Mucosa of rectum (tissue), 2 donors: ENCODE measurements at regions not wholly inside any gene's neighbourhood (a gene's known extent, or its start where the extent isn't known, plus 50 kb on each side); places are given as distances from the start of the nearest gene placed in this dataset.

Source experiments
- H3K27ac ChIP-seq, 2 donors: one replicate each; pipeline ENCODE4 v1.7.0; 2013; ENCODE audit warnings: inconsistent platforms in 2 of 2, low read depth in 2 of 2, low read length in 2 of 2
- H3K27me3 ChIP-seq, 2 donors: one replicate each; pipeline ENCODE4 v1.7.0; 2013; ENCODE audit warnings: low read length in 2 of 2; ENCODE audit not compliant: control insufficient read depth in 2 of 2, insufficient read depth in 2 of 2
- H3K36me3 ChIP-seq, 2 donors: one replicate each; pipeline ENCODE4 v1.7.0; 2013; ENCODE audit warnings: low read length in 2 of 2; ENCODE audit not compliant: control insufficient read depth in 2 of 2, insufficient read depth in 2 of 2
- H3K4me1 ChIP-seq, 2 donors: one replicate each; pipeline ENCODE4 v1.7.0; 2013; ENCODE audit warnings: low read length in 2 of 2, mild to moderate bottlenecking in 1 of 2; ENCODE audit not compliant: control insufficient read depth in 2 of 2, insufficient read depth in 2 of 2
- H3K4me3 ChIP-seq, 2 donors: one replicate each; pipeline ENCODE4 v1.7.0; 2013; ENCODE audit warnings: low read length in 2 of 2
- H3K9ac ChIP-seq, 2 donors: one replicate each; pipeline ENCODE4 v1.7.0; 2013; ENCODE audit warnings: low read length in 2 of 2, low read depth in 1 of 2, mild to moderate bottlenecking in 1 of 2
- H3K9me3 ChIP-seq, 2 donors: one replicate each; pipeline ENCODE4 v1.7.0; 2013; ENCODE audit warnings: low read length in 2 of 2; ENCODE audit not compliant: control insufficient read depth in 2 of 2
- donor health status: healthy.
- donor health status: Normal muscosa, but diverticular disease.

- H3K27ac ChIP-seq, result no peak overlapping the region
- no peaks in the 10 kb centered on the region for H3K9me3 ChIP-seq
- H3K4me1 ChIP-seq, result peaks cover 4 to 8% of the 10 kb centered on the region in 2 donors
- no peaks in the 10 kb centered on the region for H3K27me3 ChIP-seq
- H3K36me3 ChIP-seq, result no peaks in the 10 kb centered on the region
- H3K9ac ChIP-seq, result no peak overlapping the region
- H3K4me3 ChIP-seq, result no peak overlapping the region
Observed at GRCh38 chr2:129717560-129718130, 261.8 kb upstream of the RAB6C start.

- H3K4me3 ChIP-seq, result no peak overlapping the region
- H3K27ac ChIP-seq, result no peak overlapping the region
- no peaks in the 10 kb centered on the region for H3K27me3 ChIP-seq
- H3K9me3 ChIP-seq, result no peaks in the 10 kb centered on the region
- peaks cover 7 to 8% of the 10 kb centered on the region in 2 donors for H3K4me1 ChIP-seq
- no peak overlapping the region for H3K9ac ChIP-seq
- H3K36me3 ChIP-seq, result no peaks in the 10 kb centered on the region
Observed at GRCh38 chr2:129719335-129719734, 260.1 kb upstream of the RAB6C start.

GRCh38 chr2:129720360-129720759, 259.1 kb upstream of the RAB6C start:
- Histone ChIP-seq H3K27me3 (no peaks in the 10 kb centered on the region), H3K36me3 (no peaks in the 10 kb centered on the region), H3K27ac (no peak overlapping the region), H3K4me3 (no peak overlapping the region), H3K9me3 (no peaks in the 10 kb centered on the region), H3K9ac (no peak overlapping the region), H3K4me1 (peaks cover 7 to 8% of the 10 kb centered on the region in 2 donors)

GRCh38 chr2:129720761-129721160, 258.7 kb upstream of the RAB6C start:
- Histone ChIP-seq H3K27ac (no peak overlapping the region), H3K4me3 (no peak overlapping the region), H3K4me1 (peaks cover 7 to 8% of the 10 kb centered on the region in 2 donors), H3K9ac (no peak overlapping the region), H3K27me3 (no peaks in the 10 kb centered on the region), H3K9me3 (no peaks in the 10 kb centered on the region), H3K36me3 (no peaks in the 10 kb centered on the region)

GRCh38 chr2:129721236-129721635, 258.2 kb upstream of the RAB6C start:
- Histone ChIP-seq H3K36me3 (no peaks in the 10 kb centered on the region), H3K4me3 (no peak overlapping the region), H3K9ac (no peak overlapping the region), H3K27ac (no peak overlapping the region), H3K27me3 (no peaks in the 10 kb centered on the region), H3K9me3 (no peaks in the 10 kb centered on the region), H3K4me1 (peaks cover 7 to 8% of the 10 kb centered on the region in 2 donors)

- Histone ChIP-seq H3K9ac (no peak overlapping the region), H3K27me3 (no peaks in the 10 kb centered on the region), H3K36me3 (no peaks in the 10 kb centered on the region)
Observed at GRCh38 chr2:129721846-129722245, 257.6 kb upstream of the RAB6C start.

GRCh38 chr2:129722306-129723019, 257.0 kb upstream of the RAB6C start:
- H3K4me1 ChIP-seq, result peaks cover 4 to 5% of the 10 kb centered on the region in 2 donors
- H3K27ac ChIP-seq, result no peak overlapping the region
- no peaks in the 10 kb centered on the region for H3K27me3 ChIP-seq
- no peak overlapping the region for H3K4me3 ChIP-seq
- H3K36me3 ChIP-seq, result no peaks in the 10 kb centered on the region
- no peaks in the 10 kb centered on the region for H3K9me3 ChIP-seq
- no peak overlapping the region for H3K9ac ChIP-seq

More at GRCh38 chr2:129721846-129722245, 257.6 kb upstream of the RAB6C start:
- H3K27ac ChIP-seq, result no peak overlapping the region
- peaks cover 7 to 8% of the 10 kb centered on the region in 2 donors for H3K4me1 ChIP-seq
- H3K9me3 ChIP-seq, result no peaks in the 10 kb centered on the region
- no peak overlapping the region for H3K4me3 ChIP-seq

GRCh38 chr2:129723277-129724020, 256.0 kb upstream of the RAB6C start:
- Histone ChIP-seq H3K4me3 (no peak overlapping the region), H3K36me3 (no peaks in the 10 kb centered on the region), H3K27ac (no peak overlapping the region), H3K4me1 (peaks cover 0 to 3% of the 10 kb centered on the region in 2 donors), H3K9me3 (no peaks in the 10 kb centered on the region), H3K9ac (no peak overlapping the region), H3K27me3 (no peaks in the 10 kb centered on the region)

- H3K27me3 ChIP-seq, result no peaks in the 10 kb centered on the region
- H3K36me3 ChIP-seq, result no peaks in the 10 kb centered on the region
- peaks cover 0 to 3% of the 10 kb centered on the region in 2 donors for H3K4me1 ChIP-seq
- H3K9ac ChIP-seq, result no peak overlapping the region
- H3K4me3 ChIP-seq, result no peak overlapping the region
- no peak overlapping the region for H3K27ac ChIP-seq
- no peaks in the 10 kb centered on the region for H3K9me3 ChIP-seq
Observed at GRCh38 chr2:129724021-129724757, 255.3 kb upstream of the RAB6C start.

- H3K9ac ChIP-seq, result no peak overlapping the region
- peaks cover 0 to 3% of the 10 kb centered on the region in 2 donors for H3K4me1 ChIP-seq
- no peaks in the 10 kb centered on the region for H3K9me3 ChIP-seq
- no peaks in the 10 kb centered on the region for H3K27me3 ChIP-seq
- H3K4me3 ChIP-seq, result no peak overlapping the region
- H3K27ac ChIP-seq, result no peak overlapping the region
- no peaks in the 10 kb centered on the region for H3K36me3 ChIP-seq
Observed at GRCh38 chr2:129726216-129726615, 253.2 kb upstream of the RAB6C start.
